Naive thymus-derived CD8-positive, alpha-beta T cell (primary cell): ENCODE measurements at regions not wholly inside any gene's neighbourhood (a gene's known extent, or its start where the extent isn't known, plus 50 kb on each side); places are given as distances from the start of the nearest gene placed in this dataset.

Source experiments
- ATAC-seq, 2 donors: fragments of 150-1000 bp; cut with Tn5 transposase in 1 of 2; sonication (Bioruptor Pico), chemical (Tn5 transposase) in 1 of 2; 1 replicate in 1 of 2; 2 replicates in 1 of 2; pipeline ENCODE4 v1.10.0; 2021; ENCODE audit warnings: mild to moderate bottlenecking in 2 of 2, moderate library complexity in 2 of 2
- POLR2A ChIA-PET: fragments of 350-600 bp; sonication (Branson Sonifier 250); formaldehyde crosslinking; loops from one replicate; lab custom pipeline; 2021; ENCODE audit warnings: antibody characterized with exemption; lab: Charles Lee
- DNase-seq, 10 donors: peaks; one replicate each; pipeline versions ENCODE4 v3.0.0 to v3.0.0-alpha.2; 2020 to 2022
- H3K27ac Mint-ChIP-seq, 10 donors: one replicate each; pipeline ENCODE4 v1.8.0; 2020 to 2022; ENCODE audit warnings: mild to moderate bottlenecking in 10 of 10, mixed read lengths in 10 of 10, moderate library complexity in 4 of 10, inconsistent platforms in 1 of 10
- H3K27me3 Mint-ChIP-seq, 5 donors: one replicate each; pipeline ENCODE4 v1.8.0; 2021 to 2022; ENCODE audit warnings: mixed read lengths in 5 of 5
- H3K36me3 Mint-ChIP-seq, 3 donors: one replicate each; pipeline ENCODE4 v1.8.0; 2020 to 2022; ENCODE audit warnings: mixed read lengths in 3 of 3, mild to moderate bottlenecking in 2 of 3, inconsistent platforms in 1 of 3
- H3K4me1 Mint-ChIP-seq, 4 donors: one replicate each; pipeline ENCODE4 v1.8.0; 2021 to 2022; ENCODE audit warnings: mixed read lengths in 4 of 4
- H3K4me3 Mint-ChIP-seq, 10 donors: one replicate each; pipeline ENCODE4 v1.8.0; 2020 to 2022; ENCODE audit warnings: mild to moderate bottlenecking in 10 of 10, mixed read lengths in 10 of 10, moderate library complexity in 6 of 10, inconsistent platforms in 1 of 10
- H3K9me3 Mint-ChIP-seq, 9 donors: one replicate each; pipeline ENCODE4 v1.8.0; 2020 to 2022; ENCODE audit warnings: mixed read lengths in 9 of 9, mild to moderate bottlenecking in 3 of 9, inconsistent platforms in 1 of 9, moderate library complexity in 1 of 9

GRCh38 chr12:94095618-94096017 is 52.8 kb upstream of the PLXNC1 start:
- Mint-ChIP-seq H3K4me1 (peaks cover 0 to 8% (median 2%) of the 10 kb centered on the region in 4 donors), H3K27me3 (peaks cover 0 to 19% (median 3%) of the 10 kb centered on the region in 5 donors), H3K9me3 (no peaks in the 10 kb centered on the region), H3K36me3 (no peaks in the 10 kb centered on the region), H3K4me3 (no peak overlapping the region), H3K27ac (no peak overlapping the region)
- DNase-seq = no peak
- ATAC-seq = no peak
- POLR2A ChIA-PET = no interaction called here

GRCh38 chr12:94098466-94098865 is 49.9 kb upstream of the PLXNC1 start:
- peaks cover 4 to 20% (median 11%) of the 10 kb centered on the region in 4 donors for H3K4me1 Mint-ChIP-seq
- ATAC-seq (no peak), DNase-seq (no peak)
- POLR2A ChIA-PET = no interaction called here
- no peak overlapping the region for H3K4me3 Mint-ChIP-seq
- H3K27ac Mint-ChIP-seq = no peak overlapping the region
- no peaks in the 10 kb centered on the region for H3K9me3 Mint-ChIP-seq
- H3K36me3 Mint-ChIP-seq = no peaks in the 10 kb centered on the region
- peaks cover 0 to 19% (median 1%) of the 10 kb centered on the region in 5 donors for H3K27me3 Mint-ChIP-seq
